ENCODE measurements at regions not wholly inside any gene's neighbourhood (a gene's known extent, or its start where the extent isn't known, plus 50 kb on each side); places are given as distances from the start of the nearest gene placed in this dataset.

- TF ChIP-seq EZH2 (IDR thresholded peaks at IDR 0.05) (no peak), EGR1 (IDR thresholded peaks at IDR 0.05; ENCODE audit: low read depth) (no peak), CTCF (IDR thresholded peaks at IDR 0.05 in 2 of 3, conservative IDR thresholded peaks at IDR 0.05 in 1 of 3; ENCODE audit: borderline replicate concordance in 1 of 3, insufficient read depth in 1 of 3, low read depth in 2 of 3, low read length in 2 of 3) (no peak), ZFX (IDR thresholded peaks at IDR 0.05) (no peak), TCF7L2 (IDR thresholded peaks at IDR 0.05; ENCODE audit: borderline replicate concordance, extremely low read depth, insufficient read depth, insufficient read length) (no peak), CEBPB (IDR thresholded peaks at IDR 0.05; ENCODE audit: low read depth) (no peak), JUND (IDR thresholded peaks at IDR 0.05) (no peak)
- TF ChIP-seq, protein P1, sequence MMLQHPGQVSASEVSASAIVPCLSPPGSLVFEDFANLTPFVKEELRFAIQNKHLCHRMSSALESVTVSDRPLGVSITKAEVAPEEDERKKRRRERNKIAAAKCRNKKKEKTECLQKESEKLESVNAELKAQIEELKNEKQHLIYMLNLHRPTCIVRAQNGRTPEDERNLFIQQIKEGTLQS (IDR thresholded peaks at IDR 0.05), result no peak
- Histone ChIP-seq H3K27me3 (ENCODE audit: insufficient read depth, low read length) (no peaks in the 10 kb centered on the region), H2AFZ (ENCODE audit: low read depth, low read length, poor library complexity, severe bottlenecking) (no peak overlapping the region), H3K36me3 (ENCODE audit: control insufficient read depth in 1 of 2, insufficient read depth in 2 of 2, low read length in 2 of 2) (no peaks in the 10 kb centered on the region), H3K27ac (ENCODE audit: low read depth, low read length) (no peak overlapping the region), H3K4me3 (replicated peaks in 1 of 2; ENCODE audit: low read depth in 1 of 2, low read length in 2 of 2) (no peak overlapping the region), H3K4me1 (ENCODE audit: control insufficient read depth in 1 of 2, insufficient read depth in 2 of 2, low read length in 2 of 2) (no peaks in the 10 kb centered on the region), H3K9ac (ENCODE audit: low read length) (no peak overlapping the region), H3K9me2 (ENCODE audit: insufficient read depth) (no peaks in the 10 kb centered on the region), H4K20me1 (ENCODE audit: insufficient read depth) (no peaks in the 10 kb centered on the region), H3K9me3 (ENCODE audit: control insufficient read depth in 1 of 2, insufficient read depth in 1 of 2, low read depth in 1 of 2, low read length in 2 of 2) (peaks cover 9 to 21% of the 10 kb centered on the region in 2 experiments; a peak in 2 of 4 replicates), H3K4me2 (ENCODE audit: low read length) (no peak overlapping the region), H3K79me2 (ENCODE audit: insufficient read depth, low read length) (no peaks in the 10 kb centered on the region)
- DNase-seq (ENCODE audit: low read depth, low spot score) (no peak), ATAC-seq (no peak)
- CTCF ChIA-PET, result no interaction called here
- intact Hi-C loops (cut with micrococcal nuclease), result no loop called here
- BruUV-seq (replicated peaks), result no TSS peak
- RAD21 ChIA-PET (ENCODE audit: low non-redundant PET in 1 of 2, low total read pairs in 2 of 2, uncharacterized antibody in 2 of 2, unreplicated experiment in 2 of 2), result no interaction called here
- POLR2A ChIA-PET, result no interaction called here
These were observed 195.5 kb downstream of the TOX3 start for GRCh38 chr16:52351451-52351850.

- CTCF ChIA-PET, result no interaction called here
- RAD21 ChIA-PET (ENCODE audit: low non-redundant PET in 1 of 2, low total read pairs in 2 of 2, uncharacterized antibody in 2 of 2, unreplicated experiment in 2 of 2), result no interaction called here
- Histone ChIP-seq H3K9me2 (ENCODE audit: insufficient read depth) (no peaks in the 10 kb centered on the region), H3K4me1 (ENCODE audit: control insufficient read depth in 1 of 2, insufficient read depth in 2 of 2, low read length in 2 of 2) (no peaks in the 10 kb centered on the region), H3K9me3 (ENCODE audit: control insufficient read depth in 1 of 2, insufficient read depth in 1 of 2, low read depth in 1 of 2, low read length in 2 of 2) (peaks cover 8 to 27% of the 10 kb centered on the region in 2 experiments; a peak in 3 of 4 replicates), H3K4me3 (replicated peaks in 1 of 2; ENCODE audit: low read depth in 1 of 2, low read length in 2 of 2) (no peak overlapping the region), H3K4me2 (ENCODE audit: low read length) (no peak overlapping the region), H3K27me3 (ENCODE audit: insufficient read depth, low read length) (no peaks in the 10 kb centered on the region), H3K27ac (ENCODE audit: low read depth, low read length) (no peak overlapping the region), H3K9ac (ENCODE audit: low read length) (no peak overlapping the region), H4K20me1 (ENCODE audit: insufficient read depth) (no peaks in the 10 kb centered on the region), H2AFZ (ENCODE audit: low read depth, low read length, poor library complexity, severe bottlenecking) (no peak overlapping the region), H3K36me3 (ENCODE audit: control insufficient read depth in 1 of 2, insufficient read depth in 2 of 2, low read length in 2 of 2) (no peaks in the 10 kb centered on the region), H3K79me2 (ENCODE audit: insufficient read depth, low read length) (no peaks in the 10 kb centered on the region)
- intact Hi-C loops (cut with micrococcal nuclease), result no loop called here
- DNase-seq (ENCODE audit: low read depth, low spot score) (no peak), ATAC-seq (no peak)
- POLR2A ChIA-PET, result no interaction called here
- no TSS peak for BruUV-seq (replicated peaks)
- no peak for TF ChIP-seq TCF7L2 (IDR thresholded peaks at IDR 0.05; ENCODE audit: borderline replicate concordance, extremely low read depth, insufficient read depth, insufficient read length)
- TF ChIP-seq YY1 (IDR thresholded peaks at IDR 0.05; ENCODE audit: extremely low read depth, insufficient replicate concordance, low read depth, low read length), result no peak
- TF ChIP-seq EZH2 (IDR thresholded peaks at IDR 0.05), result no peak
- no peak for TF ChIP-seq ZBTB33 (IDR thresholded peaks at IDR 0.05; ENCODE audit: extremely low read depth, insufficient replicate concordance, low read length)
- no peak for TF ChIP-seq CTCF (IDR thresholded peaks at IDR 0.05 in 2 of 3, conservative IDR thresholded peaks at IDR 0.05 in 1 of 3; ENCODE audit: borderline replicate concordance in 1 of 3, insufficient read depth in 1 of 3, low read depth in 2 of 3, low read length in 2 of 3)
- TF ChIP-seq EGR1 (IDR thresholded peaks at IDR 0.05; ENCODE audit: low read depth), result no peak
- TF ChIP-seq ZNF274 (IDR thresholded peaks at IDR 0.05; ENCODE audit: low read depth, low read length), result no peak
- TF ChIP-seq SIN3A (IDR thresholded peaks at IDR 0.05; ENCODE audit: low read depth), result no peak
These were observed 196.8 kb downstream of the TOX3 start for GRCh38 chr16:52350031-52350642.
